ENCODE measurements at regions not wholly inside any gene's neighbourhood (a gene's known extent, or its start where the extent isn't known, plus 50 kb on each side); places are given as distances from the start of the nearest gene placed in this dataset.

GRCh38 chr2:16382451-16382850 lies 283.2 kb downstream of the CYRIA start:
- Histone ChIP-seq H3K9ac (replicated peaks in 1 of 4; ENCODE audit: extremely low read depth in 1 of 4, low read depth in 3 of 4, low read length in 3 of 4) (no peak overlapping the region), H3K23me2 (ENCODE audit: low read depth, low read length) (no peaks in the 10 kb centered on the region), H2BK5ac (ENCODE audit: low read depth, low read length) (no peak overlapping the region), H4K5ac (ENCODE audit: insufficient read length, low read depth, low read length) (no peak overlapping the region), H2BK12ac (ENCODE audit: low read depth, low read length) (no peak overlapping the region), H3K36me3 (ENCODE audit: control insufficient read depth in 2 of 4, insufficient read depth in 4 of 4, low read length in 3 of 4) (no peaks in the 10 kb centered on the region), H3K23ac (ENCODE audit: insufficient read length) (no peak overlapping the region), H3K27me3 (replicated peaks in 1 of 4; ENCODE audit: control insufficient read depth in 3 of 4, extremely low read depth in 1 of 4, insufficient read depth in 3 of 4, low read length in 3 of 4) (no peaks in the 10 kb centered on the region), H2AFZ (ENCODE audit: low read length) (no peak overlapping the region), H3K14ac (ENCODE audit: insufficient read length) (no peak overlapping the region), H2AK5ac (ENCODE audit: low read depth, low read length) (no peak overlapping the region), H3K4me2 (ENCODE audit: insufficient read depth in 1 of 2, low read depth in 2 of 2, low read length in 2 of 2) (no peak overlapping the region), H2BK120ac (replicated peaks; ENCODE audit: low read depth, low read length) (no peak overlapping the region), H2BK20ac (ENCODE audit: low read length) (no peak overlapping the region), H3K18ac (ENCODE audit: extremely low read depth, low read length) (no peak overlapping the region), H4K91ac (replicated peaks; ENCODE audit: insufficient read length, low read length) (no peak overlapping the region), H4K20me1 (replicated peaks in 1 of 2; ENCODE audit: control insufficient read depth in 1 of 2, insufficient read depth in 2 of 2, low read length in 2 of 2) (no peaks in the 10 kb centered on the region), H3K4me3 (ENCODE audit: extremely low read depth in 1 of 4, insufficient read depth in 2 of 4, low read depth in 3 of 4, low read length in 4 of 4) (no peak overlapping the region), H2BK15ac (ENCODE audit: low read length) (no peak overlapping the region), H3K56ac (replicated peaks; ENCODE audit: insufficient read length, low read depth, low read length) (no peak overlapping the region), H3K27ac (ENCODE audit: low read depth, low read length) (no peak overlapping the region), H4K8ac (ENCODE audit: extremely low read depth, insufficient read depth, low read length) (no peak overlapping the region), H3K79me2 (ENCODE audit: control insufficient read depth in 1 of 2, insufficient read depth in 2 of 2, low read length in 2 of 2) (no peaks in the 10 kb centered on the region), H3K79me1 (ENCODE audit: low read depth, low read length) (no peaks in the 10 kb centered on the region), H3K4ac (replicated peaks; ENCODE audit: insufficient read length, low read depth, low read length) (no peak overlapping the region), H3K9me3 (ENCODE audit: insufficient read depth in 2 of 2, low read depth in 1 of 2, low read length in 1 of 2) (no peaks in the 10 kb centered on the region), H3K4me1 (replicated peaks in 1 of 4; ENCODE audit: control insufficient read depth in 3 of 4, insufficient read depth in 4 of 4, low read length in 3 of 4) (no peaks in the 10 kb centered on the region; a peak in 1 of 7 replicates)
- ChIA-PET CTCF (ENCODE audit: partially characterized antibody) (interaction anchor here (0.6 kb wide), 1 partner anchor 745 kb away, joined by 3 read pairs; no protein-coding TSS in a partner anchor), POLR2A (ENCODE audit: partially characterized antibody) (no interaction called here)
- DNase-seq (ENCODE audit: low read depth in 1 of 2, low spot score in 2 of 2) (no peak), FAIRE-seq (no peak)
- 92% methylated on average over 7 of the region's 7 CpGs; no CpG with 5 or more reads in 1 of the 2 experiments for WGBS, 2 experiments (ENCODE audit: extremely low coverage in 1 of 2, insufficient coverage in 1 of 2, insufficient read length in 1 of 2, insufficient replicate concordance in 2 of 2, low coverage in 1 of 2, low lambda C conversion rate in 2 of 2, missing lambda C conversion rate in 1 of 2)
- TF ChIP-seq TBP (IDR thresholded peaks at IDR 0.05; ENCODE audit: low read depth, low read length), result no peak
- no peak for TF ChIP-seq RFX5 (IDR thresholded peaks at IDR 0.05; ENCODE audit: borderline replicate concordance, low read depth, low read length)
- TF ChIP-seq EGR1 (IDR thresholded peaks at IDR 0.05; ENCODE audit: borderline replicate concordance, low read depth, low read length), result no peak
- no peak for TF ChIP-seq ATF2 (IDR thresholded peaks at IDR 0.05; ENCODE audit: low read length)
- TF ChIP-seq GTF2F1 (IDR thresholded peaks at IDR 0.05; ENCODE audit: borderline replicate concordance, low read depth, low read length), result no peak
- no peak for TF ChIP-seq TAF1 (IDR thresholded peaks at IDR 0.05; ENCODE audit: low read depth, low read length)
- no peak for TF ChIP-seq CHD2 (IDR thresholded peaks at IDR 0.05; ENCODE audit: low read length)
- no peak for TF ChIP-seq USF2 (IDR thresholded peaks at IDR 0.05; ENCODE audit: low read length)
- no peak for TF ChIP-seq ZNF274 (IDR thresholded peaks at IDR 0.05; ENCODE audit: borderline replicate concordance, extremely low read depth, low read length)
- TF ChIP-seq RBBP5 (IDR thresholded peaks at IDR 0.05; ENCODE audit: borderline replicate concordance, low read depth, low read length), result no peak
- TF ChIP-seq KDM4A (IDR thresholded peaks at IDR 0.05; ENCODE audit: low read depth, low read length, severe bottlenecking), result no peak
- no peak for TF ChIP-seq SIN3A (conservative IDR thresholded peaks at IDR 0.05 in 1 of 2, IDR thresholded peaks at IDR 0.05 in 1 of 2; ENCODE audit: low read depth in 1 of 2, low read length in 2 of 2)

Measured in H1 (cell line).